GM18907 (cell line): ENCODE measurements at regions not wholly inside any gene's neighbourhood (a gene's known extent, or its start where the extent isn't known, plus 50 kb on each side); places are given as distances from the start of the nearest gene placed in this dataset.
A peak's percentile ranks its signal among the peaks of the same experiment; 100 is the strongest.
"Not testable (repeated sequence)": the region's sequence is repeated elsewhere in the genome, so short reads cannot be mapped to it uniquely, and the experiment has no call there.

ENCODE experiments used
- ATAC-seq: cut with Tn5 transposase; IDR thresholded peaks from one replicate; pipeline ENCODE4 v1.9.1; 2021; ENCODE audit warnings: mild to moderate bottlenecking, moderate library complexity; ENCODE audit not compliant: unreplicated experiment

DNA sequence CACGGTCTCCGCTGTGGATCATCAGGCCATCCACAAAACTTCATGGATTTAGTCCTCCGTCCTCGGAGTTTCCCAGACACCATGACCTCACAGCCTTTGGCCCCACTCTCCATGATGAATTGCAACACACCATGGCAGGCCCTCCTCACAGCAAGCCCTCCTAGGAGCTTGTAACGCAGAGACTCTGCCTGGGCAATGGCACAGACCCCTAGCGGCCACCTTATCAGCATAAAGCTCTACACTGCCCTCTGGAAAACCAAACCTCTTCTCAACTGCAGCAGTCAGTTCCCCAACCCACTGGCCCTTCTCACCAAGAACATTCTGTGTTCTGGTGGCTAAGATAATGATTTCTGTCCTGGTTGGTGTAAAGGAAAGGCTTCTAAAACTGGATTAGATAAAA, 238.4 kb upstream of the USP15 start:
- no peak for ATAC-seq

DNA sequence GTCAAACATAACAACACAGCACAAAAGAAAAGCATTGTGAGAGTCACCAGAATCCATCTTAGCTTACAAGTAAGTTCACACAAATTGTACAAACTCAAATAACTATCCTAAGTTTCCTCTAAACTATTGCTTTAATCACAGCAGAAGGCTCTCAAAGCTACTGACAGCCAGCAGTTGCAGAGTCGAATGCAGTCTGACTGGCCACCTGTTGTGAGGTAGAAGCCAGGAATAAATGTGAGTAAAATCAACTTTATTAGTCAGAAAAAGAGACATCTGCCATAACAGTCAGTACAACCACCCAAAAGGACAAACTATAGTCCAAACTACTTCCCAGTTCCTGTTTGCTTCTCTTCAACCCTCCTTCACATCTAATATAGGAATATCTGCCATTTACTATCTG, 231.7 kb upstream of the USP15 start:
- ATAC-seq = no peak

DNA sequence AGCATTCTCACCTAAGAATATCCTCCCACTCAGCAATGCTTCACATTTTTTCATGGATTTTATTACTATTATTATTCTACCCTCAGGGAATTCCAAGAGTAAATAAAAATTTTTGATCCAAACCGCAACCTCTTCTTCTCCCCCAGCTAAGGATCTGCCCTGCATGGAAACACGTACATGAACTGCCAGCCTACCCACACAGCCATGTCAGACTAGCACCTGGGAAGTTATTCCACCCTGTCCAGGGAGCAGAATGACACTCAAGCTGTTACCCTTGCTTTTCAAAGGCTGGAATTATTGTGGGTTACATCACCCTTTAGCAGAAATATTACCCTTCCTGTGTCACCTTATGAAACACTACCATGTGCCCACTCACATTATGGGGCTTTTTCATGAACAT, 227.3 kb upstream of the USP15 start:
- no peak for ATAC-seq

DNA sequence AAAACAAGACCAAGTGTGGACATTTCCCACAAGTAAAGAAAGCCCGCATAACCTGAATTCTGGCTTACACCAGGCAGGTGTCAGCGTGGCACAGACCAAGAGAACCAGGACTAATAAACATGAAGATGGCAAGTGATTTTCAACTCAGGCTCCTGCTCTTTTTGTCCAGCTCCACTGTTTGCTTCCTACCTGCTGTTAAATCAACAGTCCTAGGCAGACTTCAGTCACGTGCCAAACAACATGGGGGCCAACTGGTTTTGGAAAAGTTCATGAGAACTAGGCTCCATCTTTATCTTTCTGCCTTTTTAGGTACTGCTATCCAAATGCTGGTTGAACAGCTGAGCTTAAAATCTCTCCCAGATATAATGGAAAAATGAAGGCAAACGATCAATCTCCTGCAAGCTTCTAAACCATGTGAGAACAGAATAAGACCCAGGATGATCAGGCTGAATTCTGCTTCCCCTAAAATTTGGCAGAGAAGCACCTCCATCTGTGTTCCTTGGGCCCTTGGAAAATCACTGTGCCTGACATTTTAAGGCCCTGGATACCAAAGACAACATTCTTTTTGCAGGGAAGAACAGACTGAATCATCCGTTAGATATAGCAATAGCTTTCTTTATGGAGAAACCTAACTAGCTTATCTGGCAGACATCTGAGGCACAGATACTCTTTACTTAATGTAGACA, 215.6 kb upstream of the USP15 start:
- no peak for ATAC-seq

DNA sequence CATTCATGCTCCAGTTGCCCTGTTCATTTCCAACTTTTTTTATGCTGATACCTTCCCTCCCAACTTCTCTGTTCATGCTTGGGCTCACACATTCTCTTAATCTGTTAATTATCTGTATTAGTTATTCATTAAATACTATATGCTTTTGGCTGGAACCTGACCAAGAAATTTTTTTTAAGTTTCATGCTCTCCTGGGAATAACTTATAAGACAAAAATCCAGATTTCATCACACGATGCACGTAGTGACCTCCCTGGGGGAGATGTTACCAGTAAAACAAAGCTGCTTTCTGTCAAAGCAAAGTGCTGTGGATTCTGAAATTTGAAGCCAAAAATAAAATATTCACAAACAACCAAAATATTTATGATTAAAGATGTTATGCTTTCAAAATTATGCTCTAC, 215.0 kb upstream of the USP15 start:
- ATAC-seq = no peak

DNA sequence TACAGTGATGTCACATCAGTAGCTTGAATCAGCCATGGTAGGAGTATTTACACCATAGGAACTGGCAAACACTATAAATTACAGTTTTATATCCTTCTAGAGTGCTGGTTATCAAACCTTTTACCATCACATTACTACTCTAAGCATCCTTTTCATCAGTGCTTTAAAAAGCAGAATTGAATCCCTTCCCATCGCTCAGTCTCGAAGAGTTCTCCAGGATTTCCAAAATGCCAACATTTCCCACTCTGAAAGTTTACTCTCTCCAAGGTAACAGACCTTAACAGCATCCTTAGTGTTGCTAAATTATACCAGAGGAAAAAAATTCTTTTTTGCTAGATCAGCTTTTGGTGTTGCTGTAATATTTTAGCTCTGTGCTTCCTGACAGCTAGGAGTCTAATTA, 209.4 kb upstream of the USP15 start:
- ATAC-seq = no peak

DNA sequence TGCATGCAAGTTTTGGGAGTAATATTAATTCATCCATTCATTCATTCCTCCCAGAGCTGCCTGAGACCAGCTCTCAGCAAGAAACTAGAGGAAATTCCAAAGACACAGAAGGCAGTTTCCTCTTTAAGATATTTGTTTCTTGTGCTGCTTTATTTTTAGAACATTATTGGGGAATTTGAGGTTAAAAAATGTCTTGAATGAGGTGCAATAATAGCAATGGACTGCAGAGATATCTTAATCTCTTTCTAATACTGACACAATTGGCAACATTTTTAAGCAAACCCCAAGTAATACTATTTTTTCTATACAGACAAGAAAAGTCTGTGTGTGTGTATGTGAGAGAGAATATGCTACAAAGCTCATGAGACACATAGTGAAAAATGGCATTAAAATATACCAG, 190.2 kb upstream of the USP15 start:
- no peak for ATAC-seq

DNA sequence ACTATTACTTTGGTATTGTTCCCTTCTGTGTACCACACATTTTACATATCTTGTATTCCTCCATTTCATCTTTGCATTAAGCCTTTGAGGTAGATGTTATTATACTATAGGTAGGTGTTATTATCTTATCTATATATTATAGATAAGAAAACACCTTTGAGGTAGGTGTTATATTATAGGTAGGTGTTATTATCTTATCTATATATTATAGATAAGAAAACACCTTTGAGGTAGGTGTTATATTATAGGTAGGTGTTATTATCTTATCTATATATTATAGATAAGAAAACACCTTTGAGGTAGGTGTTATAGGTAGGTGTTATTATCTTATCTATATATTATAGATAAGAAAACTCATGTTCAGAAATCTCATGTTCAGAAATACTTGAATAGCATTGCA, 187.0 kb upstream of the USP15 start:
- ATAC-seq = not testable (repeated sequence)

DNA sequence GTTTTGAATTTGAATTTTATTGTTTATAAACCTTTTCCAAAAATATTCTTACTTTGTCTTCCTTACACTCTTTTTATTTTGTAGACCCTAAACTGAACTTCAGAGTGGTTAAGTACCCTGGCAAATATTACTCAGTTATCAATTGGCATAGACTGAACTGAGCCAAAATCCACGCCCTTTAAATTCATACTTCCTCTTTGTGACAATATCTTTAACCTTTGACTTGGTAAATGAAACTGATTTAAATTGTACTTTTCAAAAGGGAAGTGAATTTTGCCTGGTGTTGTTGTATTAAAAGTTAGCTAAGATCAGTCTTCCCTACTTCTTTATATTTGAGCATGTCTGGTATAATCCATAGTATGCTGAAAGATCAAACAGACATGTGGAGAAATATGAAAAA, 184.3 kb upstream of the USP15 start:
- peak; percentile 63 for ATAC-seq

DNA sequence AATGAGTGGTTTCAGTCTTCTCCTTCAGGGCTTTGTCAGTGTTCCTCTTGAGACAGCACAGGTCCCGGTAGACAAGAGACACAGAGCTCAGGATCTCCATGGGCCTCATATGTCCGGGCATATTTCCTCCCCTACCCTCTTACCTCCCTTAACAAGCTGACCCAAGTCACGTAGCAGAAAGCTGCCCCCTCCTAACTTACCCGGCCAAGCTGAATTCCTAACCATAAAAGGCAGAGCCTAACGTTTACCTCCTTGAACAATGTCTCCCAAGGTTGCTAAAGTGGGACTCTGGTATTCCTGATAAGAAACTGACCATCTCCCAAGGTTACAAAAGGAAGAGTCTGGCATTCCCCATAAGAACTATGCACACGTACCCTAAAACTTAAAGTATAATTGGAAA, 182.2 kb upstream of the USP15 start:
- no peak for ATAC-seq

DNA sequence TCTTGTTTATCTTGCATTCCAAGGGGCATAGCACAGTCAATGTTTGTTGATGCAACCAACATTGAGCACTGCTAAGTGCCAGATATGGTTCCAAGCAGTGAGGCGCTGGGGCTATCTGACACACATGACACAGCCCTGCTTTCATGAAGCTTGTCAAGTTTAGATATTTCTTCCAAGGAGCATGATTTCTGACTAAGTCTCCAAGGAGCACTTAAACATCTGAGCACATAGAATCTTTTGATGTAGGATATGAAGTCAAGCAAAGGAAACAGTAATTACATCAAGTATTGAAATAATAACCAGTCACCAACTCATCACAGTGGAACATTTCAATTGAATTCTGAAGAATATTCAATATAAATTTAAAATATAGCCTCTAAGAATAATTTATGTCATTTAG, 177.8 kb upstream of the USP15 start:
- no peak for ATAC-seq

DNA sequence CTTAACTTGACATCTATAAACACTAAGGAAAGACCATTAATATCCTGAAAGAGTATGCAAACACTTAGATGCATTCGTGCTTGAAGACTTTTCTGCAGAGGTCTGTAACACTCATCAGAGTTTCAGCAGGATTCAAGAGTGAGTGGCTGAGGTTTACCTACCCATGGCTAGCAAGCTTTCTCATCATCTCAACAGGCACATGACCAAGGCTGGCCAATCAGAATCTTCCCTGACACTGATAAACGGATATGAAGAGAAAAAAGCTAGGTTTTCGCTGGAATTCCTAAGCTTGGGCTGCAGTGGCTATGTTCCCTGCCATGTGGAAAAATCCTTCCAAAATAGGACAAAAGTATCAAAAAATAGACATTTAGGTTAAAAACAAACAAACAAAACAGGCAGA, 162.1 kb upstream of the USP15 start:
- no peak for ATAC-seq

DNA sequence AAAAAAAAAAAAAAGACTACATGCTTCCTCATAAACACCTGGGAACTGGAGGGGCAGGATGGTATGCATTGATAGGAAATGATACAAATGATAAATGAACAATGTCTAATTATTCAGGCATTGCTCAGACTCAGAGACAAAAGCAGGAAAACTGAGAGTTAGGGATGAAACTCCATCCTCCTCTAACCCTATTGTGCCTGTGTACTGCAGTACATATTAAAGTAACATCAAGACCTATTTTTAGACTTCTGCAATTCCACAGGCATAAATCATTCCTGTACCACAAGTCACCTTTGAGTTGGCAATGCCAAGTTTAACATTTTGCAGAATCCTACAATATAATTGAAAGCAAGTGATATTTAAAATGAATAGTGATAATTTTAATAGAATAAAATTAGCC, 156.5 kb upstream of the USP15 start:
- no peak for ATAC-seq

DNA sequence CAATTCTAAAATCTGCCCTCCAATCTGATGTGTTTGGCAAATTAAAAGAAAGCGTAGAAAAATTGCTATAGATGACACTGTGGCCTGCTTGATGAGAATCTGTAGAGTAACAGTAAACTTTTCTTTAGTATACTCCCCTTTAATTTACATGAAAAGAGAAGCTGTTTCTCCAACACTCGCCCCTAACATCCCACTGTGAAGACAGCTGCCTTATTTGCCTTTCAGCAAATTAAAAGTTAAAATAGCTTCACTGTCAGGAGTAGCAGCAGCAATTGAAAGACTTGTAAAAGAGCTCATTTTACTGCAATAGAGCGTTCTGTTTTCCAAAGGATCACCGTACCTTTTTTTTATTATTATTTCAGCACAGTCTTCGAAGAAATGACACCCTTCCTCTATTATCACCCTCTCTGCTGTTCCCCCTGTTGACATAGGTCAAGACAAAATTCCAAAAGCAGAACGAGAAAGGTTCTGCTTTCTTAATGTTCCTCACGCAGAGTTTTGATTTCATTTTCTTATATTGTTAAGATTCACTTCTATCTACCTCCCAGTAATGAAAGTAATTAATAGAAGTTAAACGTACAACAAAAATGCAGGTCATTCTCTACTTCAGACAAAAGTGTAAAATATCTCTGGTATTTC, 153.5 kb upstream of the USP15 start:
- ATAC-seq = no peak

DNA sequence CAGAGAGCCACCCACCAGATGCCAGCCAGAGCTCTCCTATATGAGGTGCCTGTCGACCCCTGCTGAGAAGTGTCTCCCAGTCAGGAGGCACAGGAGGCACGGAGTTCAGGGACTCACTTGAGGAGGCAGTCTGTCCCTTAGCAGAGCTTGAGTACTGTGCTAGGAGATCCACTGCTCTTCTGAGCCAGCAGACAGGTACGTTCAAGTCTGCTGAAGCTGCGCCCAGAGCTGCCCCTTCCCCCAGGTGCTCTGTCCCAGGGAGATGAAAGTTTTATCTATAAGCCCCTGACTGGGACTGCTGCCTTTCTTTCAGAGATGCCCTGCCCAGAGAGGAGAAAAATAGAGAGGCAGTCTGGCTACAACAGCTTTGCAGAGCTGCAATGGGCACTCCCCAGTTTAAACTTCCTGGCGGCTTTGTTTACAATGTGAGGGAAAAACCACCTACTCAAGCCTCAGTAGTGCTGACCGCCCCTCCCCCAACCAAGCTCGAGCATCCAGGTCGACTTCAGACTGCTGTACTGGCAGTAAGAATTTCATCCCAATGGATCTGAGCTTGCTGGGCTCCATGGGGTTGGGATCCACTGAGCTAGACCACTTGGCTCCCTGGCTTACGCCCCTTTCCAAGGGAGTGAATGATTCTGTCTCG, 146.7 kb upstream of the USP15 start:
- no peak for ATAC-seq

DNA sequence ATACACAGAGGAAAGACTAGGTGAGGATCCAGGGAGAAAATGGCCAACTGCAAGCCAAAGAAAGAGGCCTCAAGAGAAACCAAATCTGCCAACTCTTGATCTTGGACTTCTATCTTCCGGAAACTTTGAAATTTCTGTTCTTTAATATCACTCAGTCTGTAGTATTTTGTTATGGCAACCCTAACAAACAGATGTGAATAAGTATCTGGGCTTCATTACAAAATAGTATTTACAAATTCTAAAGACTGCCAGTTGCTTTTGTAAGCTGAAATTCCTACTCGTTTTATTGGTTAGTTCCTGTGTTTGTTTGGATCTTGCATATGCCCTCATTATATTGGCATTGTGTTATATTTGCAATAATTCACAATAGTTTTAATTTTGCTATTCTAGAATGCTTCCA, 143.2 kb upstream of the USP15 start:
- no peak for ATAC-seq

DNA sequence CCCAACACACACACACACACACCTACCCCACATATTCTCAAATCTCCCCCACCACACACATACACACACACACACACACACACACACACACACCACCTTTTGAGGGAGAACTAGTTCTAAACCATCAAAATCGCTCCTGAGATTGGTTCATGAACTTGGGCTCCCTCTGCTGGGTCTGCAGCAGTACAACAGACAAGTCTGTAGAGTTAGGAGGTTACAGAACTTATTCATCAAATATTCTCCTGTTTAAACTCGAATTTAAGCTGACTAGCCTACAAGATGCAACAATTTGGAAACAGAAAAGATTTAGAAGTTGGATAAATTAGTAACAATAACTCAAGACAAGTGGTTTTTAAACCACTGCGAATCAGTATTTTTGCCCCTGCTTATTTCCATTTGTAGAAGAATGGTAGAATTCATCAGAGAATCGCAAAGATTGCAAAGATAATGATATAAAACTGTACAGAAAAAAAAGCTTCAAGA, 136.4 kb upstream of the USP15 start:
- ATAC-seq = peak; percentile 93

DNA sequence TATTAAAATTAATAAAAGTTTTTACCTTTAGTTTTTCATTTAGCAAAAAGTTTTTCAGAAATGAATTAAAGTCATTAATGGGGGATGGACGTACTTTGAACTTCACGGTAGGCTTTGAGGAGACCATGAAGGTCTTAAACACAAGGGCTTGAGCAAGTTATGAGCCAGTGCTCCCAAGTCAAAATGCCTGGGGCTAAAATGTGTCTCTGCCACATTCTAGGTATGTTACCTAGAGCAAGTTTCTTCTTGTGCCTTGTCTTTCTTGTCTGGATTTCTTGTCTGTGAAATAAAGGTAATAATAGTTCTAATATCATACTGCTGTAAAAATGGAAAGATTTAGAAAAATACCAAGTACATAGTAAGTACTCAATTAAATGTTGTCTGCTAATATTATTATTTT, 132.7 kb upstream of the USP15 start:
- ATAC-seq = no peak

DNA sequence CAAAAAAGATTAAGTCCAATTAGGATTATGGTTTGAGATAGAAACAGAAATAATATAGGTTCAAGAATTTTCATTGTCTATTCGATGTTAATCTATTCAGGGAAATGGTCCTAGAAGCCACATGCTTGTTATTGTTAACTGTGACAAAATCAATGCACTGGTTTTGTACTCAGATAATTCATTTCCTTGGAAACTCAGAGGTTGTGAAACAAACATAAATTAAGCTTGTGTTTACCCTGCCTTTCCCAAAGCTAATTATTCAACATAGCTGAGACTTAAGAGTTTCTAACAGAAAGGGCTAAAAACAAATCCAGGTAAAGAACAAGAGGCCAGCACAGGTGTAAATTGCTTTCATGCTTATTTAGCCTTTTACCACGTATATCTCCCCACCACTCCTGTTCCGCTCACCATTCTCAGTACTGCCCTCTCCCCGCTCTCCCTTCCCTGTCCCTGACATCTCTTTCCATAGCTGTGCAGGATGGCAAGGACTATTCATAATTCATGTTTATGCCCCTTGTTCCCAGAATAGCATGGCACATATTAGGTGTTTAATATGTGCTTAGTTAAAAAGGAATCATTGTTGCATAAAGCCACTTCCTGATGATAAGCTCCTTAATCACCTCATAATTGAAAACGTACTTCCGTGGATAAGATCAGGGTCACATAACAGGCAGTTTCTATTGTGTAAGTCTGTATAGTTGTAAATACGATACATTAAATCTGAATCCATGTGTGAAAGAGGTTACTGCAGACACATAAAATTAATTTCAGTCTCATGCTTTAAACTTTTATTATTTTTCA, 131.8 kb upstream of the USP15 start:
- ATAC-seq = no peak

DNA sequence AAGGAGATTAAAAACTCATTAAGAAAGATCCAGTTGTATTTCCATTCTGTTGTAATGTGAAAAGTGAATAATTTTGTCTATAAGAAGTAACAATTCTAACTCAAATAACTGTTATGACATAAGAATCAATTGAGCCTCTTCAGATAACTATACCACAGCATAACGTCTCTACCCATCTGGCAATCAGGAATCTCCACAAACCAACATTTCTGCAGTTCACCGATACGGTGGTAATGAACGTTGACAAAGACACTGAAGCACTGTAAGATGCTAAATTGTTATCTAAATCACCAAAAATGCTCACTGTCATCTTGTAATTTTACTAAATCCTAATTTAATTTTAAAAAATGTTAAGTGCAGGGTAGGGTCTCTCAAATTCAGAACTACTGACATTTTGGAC, 130.9 kb upstream of the USP15 start:
- no peak for ATAC-seq

DNA sequence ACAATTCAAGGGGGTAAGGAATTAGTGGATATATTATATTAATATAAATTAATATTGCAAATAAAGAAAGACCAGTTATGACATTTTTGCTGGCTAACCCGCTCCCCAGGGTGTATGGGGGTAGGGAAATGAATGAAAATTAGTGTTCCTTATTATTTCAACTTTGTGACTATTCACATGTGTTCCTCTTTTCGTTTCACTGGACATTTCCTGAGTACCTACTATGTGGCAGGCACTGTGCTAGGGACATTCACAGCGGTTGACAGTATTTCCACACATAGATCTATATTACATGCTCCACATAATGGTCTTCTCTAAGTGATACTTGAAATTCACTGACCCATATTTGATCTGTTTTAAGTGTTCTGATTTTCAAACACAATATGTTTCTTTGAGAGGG, 129.8 kb upstream of the USP15 start:
- ATAC-seq = no peak
